ENCODE measurements at regions not wholly inside any gene's neighbourhood (a gene's known extent, or its start where the extent isn't known, plus 50 kb on each side); places are given as distances from the start of the nearest gene placed in this dataset.

DNA sequence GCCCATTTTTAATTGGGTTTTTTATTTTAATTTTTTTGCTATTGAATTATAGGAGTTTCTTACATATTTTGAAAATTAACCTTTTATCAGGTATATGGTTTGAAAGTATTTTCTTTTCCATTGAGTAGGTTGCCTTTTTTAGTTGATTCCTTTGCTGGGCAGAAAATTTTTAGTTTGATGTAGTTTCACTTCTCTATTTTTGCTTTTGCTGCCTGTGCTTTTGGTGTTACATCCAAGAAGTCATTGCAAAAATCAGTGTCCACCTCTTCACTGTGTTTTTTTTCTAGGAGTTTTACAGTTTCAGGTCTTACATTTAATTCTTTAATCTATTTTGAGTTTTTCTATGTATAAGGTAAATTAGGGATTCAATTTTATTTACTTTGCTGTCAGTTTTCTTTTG lies 129.8 kb upstream of the FERD3L start:
- TF ChIP-seq, protein P1, sequence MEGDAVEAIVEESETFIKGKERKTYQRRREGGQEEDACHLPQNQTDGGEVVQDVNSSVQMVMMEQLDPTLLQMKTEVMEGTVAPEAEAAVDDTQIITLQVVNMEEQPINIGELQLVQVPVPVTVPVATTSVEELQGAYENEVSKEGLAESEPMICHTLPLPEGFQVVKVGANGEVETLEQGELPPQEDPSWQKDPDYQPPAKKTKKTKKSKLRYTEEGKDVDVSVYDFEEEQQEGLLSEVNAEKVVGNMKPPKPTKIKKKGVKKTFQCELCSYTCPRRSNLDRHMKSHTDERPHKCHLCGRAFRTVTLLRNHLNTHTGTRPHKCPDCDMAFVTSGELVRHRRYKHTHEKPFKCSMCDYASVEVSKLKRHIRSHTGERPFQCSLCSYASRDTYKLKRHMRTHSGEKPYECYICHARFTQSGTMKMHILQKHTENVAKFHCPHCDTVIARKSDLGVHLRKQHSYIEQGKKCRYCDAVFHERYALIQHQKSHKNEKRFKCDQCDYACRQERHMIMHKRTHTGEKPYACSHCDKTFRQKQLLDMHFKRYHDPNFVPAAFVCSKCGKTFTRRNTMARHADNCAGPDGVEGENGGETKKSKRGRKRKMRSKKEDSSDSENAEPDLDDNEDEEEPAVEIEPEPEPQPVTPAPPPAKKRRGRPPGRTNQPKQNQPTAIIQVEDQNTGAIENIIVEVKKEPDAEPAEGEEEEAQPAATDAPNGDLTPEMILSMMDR (IDR thresholded peaks at IDR 0.05; ENCODE audit: insufficient read depth, low read length, poor library complexity, severe bottlenecking), result no peak
- TF ChIP-seq EZH2phosphoT487 (conservative IDR thresholded peaks at IDR 0.05; ENCODE audit: low read length), result no peak
